SW 1271 (cell line): ENCODE measurements at regions not wholly inside any gene's neighbourhood (a gene's known extent, or its start where the extent isn't known, plus 50 kb on each side); places are given as distances from the start of the nearest gene placed in this dataset.
A peak's percentile ranks its signal among the peaks of the same experiment; 100 is the strongest.
"Not testable (repeated sequence)": the region's sequence is repeated elsewhere in the genome, so short reads cannot be mapped to it uniquely, and the experiment has no call there.

ENCODE experiments used
- DNase-seq, 2 experiments: peaks; one replicate each; lab custom pipeline; 2025; lab: John Stamatoyannopoulos, UW

DNA sequence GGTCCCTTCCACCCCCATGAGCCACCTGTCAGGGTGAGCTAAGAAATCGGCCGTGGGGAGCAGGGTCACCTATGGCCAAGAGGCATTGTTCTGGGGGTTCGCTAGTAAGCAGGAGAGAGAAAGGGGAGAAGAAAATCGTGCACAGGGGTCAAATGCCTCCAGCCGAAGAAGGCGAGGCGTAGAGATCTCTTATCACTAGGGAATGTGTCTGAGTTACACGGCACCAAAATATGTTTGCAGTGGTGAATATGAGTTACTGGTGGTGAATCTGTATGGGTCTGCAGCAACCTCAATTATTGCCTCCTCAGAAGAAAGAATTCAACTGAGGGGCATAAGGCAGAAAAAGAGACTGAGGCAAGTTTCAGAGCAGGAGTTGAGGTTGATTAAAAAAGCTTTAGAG, 54.2 kb upstream of the RABGAP1L start:
- DNase-seq = no peak

DNA sequence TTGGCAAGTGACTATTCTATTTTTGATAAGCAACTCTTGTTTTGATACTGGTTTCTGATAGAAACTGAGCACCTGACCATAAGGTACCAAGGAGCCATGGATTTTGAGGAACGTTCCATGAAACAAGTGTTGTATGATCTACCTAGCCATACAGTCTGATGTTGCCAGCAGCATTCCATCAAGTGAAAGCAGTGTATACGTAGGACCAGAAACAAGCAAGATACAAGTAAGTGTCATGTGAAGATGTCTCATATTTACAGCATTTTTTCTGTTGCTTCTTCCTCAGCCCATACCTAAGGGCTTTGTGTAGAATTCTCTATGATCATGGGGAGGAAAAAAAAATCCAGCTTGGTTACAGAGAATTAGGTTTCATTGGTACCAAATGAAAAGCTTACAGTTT, 55.6 kb upstream of the RABGAP1L start:
- no peak for DNase-seq

- not testable (repeated sequence) for DNase-seq
Measured at GRCh38 chr1:174101976-174102375, 57.3 kb upstream of the RABGAP1L start.

GRCh38 chr1:174097426-174097825, 61.9 kb upstream of the RABGAP1L start:
- DNase-seq = no peak

DNA sequence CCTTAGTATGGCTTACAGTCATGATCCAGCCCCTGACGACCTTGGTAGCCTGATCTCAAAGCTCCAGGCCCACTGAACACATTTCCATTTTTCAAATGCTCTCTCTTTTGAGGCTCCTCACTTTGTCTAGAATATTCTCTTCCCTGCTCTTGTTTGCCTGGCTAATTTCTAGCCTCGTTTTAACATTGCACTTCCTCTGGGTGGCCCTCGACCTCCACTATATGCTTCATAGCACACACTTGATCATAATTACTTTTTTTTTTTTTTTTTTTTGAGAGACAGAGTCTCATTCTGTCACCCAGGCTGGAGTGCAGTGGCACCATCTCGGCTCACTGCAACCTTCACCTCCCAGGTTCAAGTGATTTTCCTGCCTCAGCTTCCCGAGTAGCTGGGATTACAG, 65.5 kb upstream of the RABGAP1L start:
- peak in 1 of 2 experiments; percentile 5 for DNase-seq

DNA sequence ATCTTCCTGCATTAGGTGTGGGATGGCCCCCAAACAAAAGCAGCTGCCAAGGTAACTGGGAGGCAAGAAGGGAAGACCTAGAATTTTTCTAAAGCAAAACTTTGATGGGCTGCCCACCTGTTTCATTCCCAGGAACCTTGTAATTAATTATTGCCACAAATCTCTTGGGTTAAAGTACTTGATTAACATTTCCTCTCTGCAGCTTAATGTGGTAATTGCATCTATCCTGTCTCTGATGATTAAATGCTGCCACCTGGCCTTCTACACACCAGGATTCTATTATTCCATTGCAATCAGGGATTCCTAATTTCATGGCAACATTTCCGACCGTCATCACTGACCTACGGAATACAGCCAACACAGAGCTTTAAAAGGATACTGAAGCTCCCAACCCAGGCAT, 68.3 kb upstream of the RC3H1 start:
- no peak for DNase-seq

- no peak for DNase-seq
Measured at GRCh38 chr1:174080819-174081218, 58.7 kb upstream of the RC3H1 start.

DNA sequence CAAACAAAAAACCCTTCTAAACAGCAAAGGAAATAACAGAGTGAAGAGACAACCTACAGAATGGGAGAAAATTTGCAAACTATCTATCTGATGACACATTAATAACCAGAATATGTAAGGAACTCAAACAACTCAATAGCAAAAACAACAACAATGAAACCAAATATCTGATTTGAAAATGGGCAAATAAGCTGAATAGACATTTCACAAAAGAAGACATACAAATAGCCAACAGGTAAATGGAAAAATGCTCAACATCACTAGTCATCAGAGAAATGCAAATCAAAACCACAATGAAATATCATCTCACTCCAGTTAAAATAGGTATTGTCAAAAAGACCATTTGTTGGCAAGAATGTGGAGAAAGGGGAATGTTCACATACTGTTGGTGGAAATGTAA, 57.6 kb upstream of the RC3H1 start:
- DNase-seq = no peak

DNA sequence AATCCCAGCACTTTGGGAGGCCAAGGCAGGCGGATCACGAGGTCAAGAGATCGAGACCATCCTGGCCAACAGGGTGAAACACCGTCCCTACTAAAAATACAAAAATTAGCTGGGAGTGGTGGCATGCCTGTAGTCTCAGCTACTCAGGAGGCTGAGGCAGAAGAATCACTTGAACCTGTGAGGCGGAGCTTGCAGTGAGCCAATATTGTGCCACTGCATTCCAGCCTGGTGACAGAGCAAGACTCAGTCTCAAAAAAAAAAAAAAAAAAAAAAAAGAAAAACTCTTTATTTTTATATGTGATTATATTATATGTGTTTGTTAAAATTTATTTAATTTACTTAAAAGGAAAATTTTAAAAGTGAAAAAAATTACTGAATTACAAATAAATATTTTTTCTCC, 56.8 kb upstream of the RC3H1 start:
- DNase-seq = not testable (repeated sequence)

GRCh38 chr1:174077749-174078490, 55.8 kb upstream of the RC3H1 start:
- DNase-seq = no peak

DNA sequence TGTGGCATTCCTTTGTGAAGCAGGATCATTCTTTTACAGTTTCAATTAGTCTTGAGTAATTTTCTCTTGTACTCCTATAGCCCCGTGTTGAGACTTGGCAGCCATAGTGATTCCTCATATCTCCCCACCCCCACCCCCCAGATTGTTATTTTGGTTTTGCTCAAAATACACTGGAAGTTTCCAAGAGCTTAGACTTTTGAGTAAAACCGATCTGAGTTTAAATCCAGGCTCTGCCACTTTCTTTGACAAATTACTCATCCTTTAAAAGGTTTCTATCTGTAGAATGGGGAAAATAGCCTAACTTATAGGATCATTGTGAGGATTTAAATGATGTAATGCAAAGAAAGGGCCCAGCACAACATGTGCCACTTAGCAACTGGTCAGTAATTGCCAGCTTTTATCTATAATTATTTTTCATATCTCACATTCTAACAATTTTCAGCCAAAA, 53.1 kb upstream of the RC3H1 start:
- DNase-seq = no peak

DNA sequence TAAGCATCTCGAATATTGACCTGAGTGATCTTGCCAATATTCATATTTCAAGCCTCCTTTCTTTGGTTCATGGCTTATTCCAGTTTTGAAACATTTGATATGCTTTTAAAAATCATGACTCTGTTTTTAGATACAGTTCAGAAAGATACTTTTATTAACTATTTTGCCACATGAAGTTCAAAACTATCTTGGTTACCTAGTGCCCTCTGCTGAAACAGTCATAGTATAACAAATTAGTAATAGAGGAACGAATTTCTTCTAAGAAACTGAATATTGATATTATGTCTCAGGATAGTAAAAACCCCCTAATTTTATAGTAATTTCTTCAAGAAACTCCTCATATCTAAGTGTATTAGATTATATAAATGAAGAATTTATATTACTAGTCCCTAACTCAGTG, 52.6 kb upstream of the RC3H1 start:
- DNase-seq = peak in 1 of 2 experiments; percentile 17

DNA sequence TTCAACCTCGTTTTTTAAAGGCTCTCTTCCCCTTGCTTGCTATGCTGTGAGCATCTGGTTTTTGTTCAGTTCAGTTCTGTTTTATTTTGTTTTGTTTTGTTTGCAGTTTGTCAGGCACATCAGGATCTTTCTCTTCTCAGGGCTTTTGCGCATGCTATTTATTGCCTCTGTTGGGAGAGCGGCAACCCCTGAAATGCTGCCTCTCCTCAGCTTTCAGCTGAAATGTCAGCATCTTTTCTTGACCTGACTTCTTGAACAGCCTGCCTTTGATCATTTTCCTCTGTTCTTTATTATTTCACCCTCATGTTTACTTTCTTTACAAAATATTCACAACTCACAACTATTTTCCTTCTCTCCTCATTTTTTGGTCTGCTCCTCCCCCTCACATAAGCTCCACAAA, 50.4 kb upstream of the RC3H1 start:
- DNase-seq = no peak
